ENCODE measurements at regions not wholly inside any gene's neighbourhood (a gene's known extent, or its start where the extent isn't known, plus 50 kb on each side); places are given as distances from the start of the nearest gene placed in this dataset.
"Not testable (repeated sequence)": the region's sequence is repeated elsewhere in the genome, so short reads cannot be mapped to it uniquely, and the experiment has no call there.

GRCh38 chr10:23540401-23541030 lies 101.6 kb downstream of the OTUD1 start:
- Histone ChIP-seq H3K27me3 (ENCODE audit: control insufficient read depth, insufficient read depth, low read length) (no peaks in the 10 kb centered on the region), H3K9me3 (ENCODE audit: control insufficient read depth, insufficient read depth, low read length) (no peaks in the 10 kb centered on the region), H3K27ac (ENCODE audit: low read depth, low read length) (no peak overlapping the region), H3K4me3 (ENCODE audit: low read depth, low read length) (no peak overlapping the region)
- POLR2A ChIA-PET, result no interaction called here
- CTCF ChIA-PET, result no interaction called here
- no peak for DNase-seq (ENCODE audit: low read depth, low spot score)
- no peak for TF ChIP-seq CTCF (IDR thresholded peaks at IDR 0.05; ENCODE audit: low read depth, low read length)

GRCh38 chr10:23543691-23544380 lies 105.0 kb downstream of the OTUD1 start:
- no peak overlapping the region for H3K27ac ChIP-seq (ENCODE audit: low read depth, low read length)
- ChIA-PET CTCF (no interaction called here), POLR2A (no interaction called here)
- DNase-seq (ENCODE audit: low read depth, low spot score), result no peak
- TF ChIP-seq CTCF (IDR thresholded peaks at IDR 0.05; ENCODE audit: low read depth, low read length), result no peak
- no peaks in the 10 kb centered on the region for H3K9me3 ChIP-seq (ENCODE audit: control insufficient read depth, insufficient read depth, low read length)
- no peaks in the 10 kb centered on the region for H3K27me3 ChIP-seq (ENCODE audit: control insufficient read depth, insufficient read depth, low read length)
- H3K4me3 ChIP-seq (ENCODE audit: low read depth, low read length), result no peak overlapping the region

- CTCF ChIA-PET; H3K4me3 ChIP-seq (ENCODE audit: low read depth, low read length); H3K27ac ChIP-seq (ENCODE audit: low read depth, low read length); POLR2A ChIA-PET; H3K27me3 ChIP-seq (ENCODE audit: control insufficient read depth, insufficient read depth, low read length); DNase-seq (ENCODE audit: low read depth, low spot score); H3K9me3 ChIP-seq (ENCODE audit: control insufficient read depth, insufficient read depth, low read length): not testable (repeated sequence)
These were observed 107.0 kb downstream of the OTUD1 start for GRCh38 chr10:23545866-23546265.

- ChIA-PET POLR2A (no interaction called here), CTCF (interaction anchor here (0.8 kb wide), 1 partner anchor 399 kb away, joined by 3 read pairs; no protein-coding TSS in a partner anchor)
- no peak overlapping the region for H3K4me3 ChIP-seq (ENCODE audit: low read depth, low read length)
- DNase-seq (ENCODE audit: low read depth, low spot score), result no peak
- H3K27me3 ChIP-seq (ENCODE audit: control insufficient read depth, insufficient read depth, low read length), result no peaks in the 10 kb centered on the region
- no peak overlapping the region for H3K27ac ChIP-seq (ENCODE audit: low read depth, low read length)
- H3K9me3 ChIP-seq (ENCODE audit: control insufficient read depth, insufficient read depth, low read length), result no peaks in the 10 kb centered on the region; the same call in 1 of the 2 replicates
- no peak for TF ChIP-seq CTCF (IDR thresholded peaks at IDR 0.05; ENCODE audit: low read depth, low read length)
These were observed 118.0 kb downstream of the OTUD1 start for GRCh38 chr10:23556727-23557440.

- Histone ChIP-seq H3K4me3 (ENCODE audit: low read depth, low read length) (no peak overlapping the region), H3K9me3 (ENCODE audit: control insufficient read depth, insufficient read depth, low read length) (no peaks in the 10 kb centered on the region; the same call in 1 of the 2 replicates), H3K27ac (ENCODE audit: low read depth, low read length) (no peak overlapping the region), H3K27me3 (ENCODE audit: control insufficient read depth, insufficient read depth, low read length) (no peaks in the 10 kb centered on the region)
- DNase-seq (ENCODE audit: low read depth, low spot score), result no peak
- POLR2A ChIA-PET, result no interaction called here
- no peak for TF ChIP-seq CTCF (IDR thresholded peaks at IDR 0.05; ENCODE audit: low read depth, low read length)
- CTCF ChIA-PET, result interaction anchor here (0.5 to 0.8 kb wide), 2 partner anchors 251 to 400 kb away, joined by 3 read pairs; no protein-coding TSS in a partner anchor
These were observed 118.9 kb downstream of the OTUD1 start for GRCh38 chr10:23557777-23558176.
